H1 (cell line): ENCODE measurements at regions not wholly inside any gene's neighbourhood (a gene's known extent, or its start where the extent isn't known, plus 50 kb on each side); places are given as distances from the start of the nearest gene placed in this dataset.
A peak's percentile ranks its signal among the peaks of the same experiment; 100 is the strongest.

Source experiments
- CTCF ChIA-PET: fragments of 300-600 bp; sonication (Branson Sonifier 250); formaldehyde crosslinking; loops from one replicate; lab custom pipeline; 2021; ENCODE audit not compliant: partially characterized antibody; lab: Charles Lee
- POLR2A ChIA-PET: fragments of 300-600 bp; sonication (Branson Sonifier 250); formaldehyde crosslinking; loops from one replicate; lab custom pipeline; 2021; ENCODE audit warnings: inconsistent platforms; ENCODE audit not compliant: partially characterized antibody; lab: Charles Lee
- DNase-seq, 2 experiments: peaks; one replicate each; pipeline versions ENCODE4 v3.0.0 to v3.0.0-alpha.2; 2010 to 2022; ENCODE audit warnings: low spot score in 2 of 2, low read depth in 1 of 2, mixed read lengths in 1 of 2
- FAIRE-seq: peaks from 2 replicates; lab custom pipeline; 2011; peaks lifted over from hg19 to GRCh38; lab: Jason Lieb, UNC
- H2AFZ ChIP-seq: 2 replicates; pipeline ENCODE4 v1.8.1; 2012; ENCODE audit warnings: low read length, inconsistent platforms
- H2AK5ac ChIP-seq: 2 replicates; pipeline ENCODE4 v1.6.1; 2013; ENCODE audit warnings: low read depth, low read length
- H2BK120ac ChIP-seq: replicated peaks from 2 replicates; pipeline ENCODE3; 2013; ENCODE audit warnings: low read depth, low read length, inconsistent platforms
- H2BK12ac ChIP-seq: 2 replicates; pipeline ENCODE4 v1.6.1; 2013; ENCODE audit warnings: low read depth, low read length
- H2BK15ac ChIP-seq: 2 replicates; pipeline ENCODE4 v1.6.1; 2013; ENCODE audit warnings: low read length
- H2BK20ac ChIP-seq: 2 replicates; pipeline ENCODE4 v1.6.1; 2013; ENCODE audit warnings: low read length
- H2BK5ac ChIP-seq: 2 replicates; pipeline ENCODE4 v1.6.1; 2013; ENCODE audit warnings: low read depth, low read length
- H3K14ac ChIP-seq: 2 replicates; pipeline ENCODE4 v1.6.1; 2013; ENCODE audit warnings: inconsistent platforms; ENCODE audit not compliant: insufficient read length
- H3K18ac ChIP-seq: 2 replicates; pipeline ENCODE4 v1.6.1; 2013; ENCODE audit warnings: low read length; ENCODE audit errors: extremely low read depth
- H3K23ac ChIP-seq: 2 replicates; pipeline ENCODE4 v1.6.1; 2013; ENCODE audit warnings: inconsistent platforms; ENCODE audit not compliant: insufficient read length
- H3K23me2 ChIP-seq: 2 replicates; pipeline ENCODE4 v1.6.1; 2013; ENCODE audit warnings: low read depth, low read length
- H3K27ac ChIP-seq: 2 replicates; pipeline ENCODE4 v1.6.1; 2011; ENCODE audit warnings: low read depth, low read length, inconsistent platforms
- H3K27me3 ChIP-seq, 4 experiments: replicated peaks in 1 of 4; 1 replicate in 1 of 4; 2 replicates in 3 of 4; pipeline versions ENCODE4 v1.6.1 to v1.8.1; 2011 to 2013; ENCODE audit warnings: low read length in 3 of 4, mild to moderate bottlenecking in 3 of 4, inconsistent platforms in 2 of 4, mixed read lengths in 2 of 4, moderate library complexity in 1 of 4; ENCODE audit not compliant: control insufficient read depth in 3 of 4, insufficient read depth in 3 of 4; ENCODE audit errors: extremely low read depth in 1 of 4
- H3K36me3 ChIP-seq, 4 experiments: 2 replicates each; pipeline versions ENCODE4 v1.6.1 to v1.8.1; 2011 to 2013; ENCODE audit warnings: mild to moderate bottlenecking in 4 of 4, low read length in 3 of 4, moderate library complexity in 2 of 4, control low read depth in 1 of 4, inconsistent platforms in 1 of 4; ENCODE audit not compliant: insufficient read depth in 4 of 4, control insufficient read depth in 2 of 4
- H3K4ac ChIP-seq: replicated peaks from 2 replicates; pipeline ENCODE3; 2013; ENCODE audit warnings: low read length, low read depth, mixed read lengths, inconsistent platforms; ENCODE audit not compliant: insufficient read length
- H3K4me1 ChIP-seq, 4 experiments: replicated peaks in 1 of 4; 1 replicate in 1 of 4; 2 replicates in 3 of 4; pipeline versions ENCODE4 v1.6.1 to v1.8.1; 2011 to 2013; ENCODE audit warnings: low read length in 3 of 4, inconsistent platforms in 2 of 4, mixed read lengths in 1 of 4; ENCODE audit not compliant: insufficient read depth in 4 of 4, control insufficient read depth in 3 of 4
- H3K4me2 ChIP-seq, 2 experiments: 2 replicates each; pipeline versions ENCODE4 v1.6.1 to v1.8.1; 2011 to 2013; ENCODE audit warnings: low read depth in 2 of 2, low read length in 2 of 2, control low read depth in 1 of 2, inconsistent platforms in 1 of 2, mild to moderate bottlenecking in 1 of 2; ENCODE audit not compliant: insufficient read depth in 1 of 2
- H3K4me3 ChIP-seq, 4 experiments: fragments of 200-600, 300-600 bp in 1 of 4; sonication (generic), shearing (Covaris generic), sonication (Bioruptor Twin) in 1 of 4; 2 replicates each; pipeline versions ENCODE4 v1.5.1 to v1.8.1; 2011 to 2016; ENCODE audit warnings: low read length in 4 of 4, low read depth in 3 of 4, control low read depth in 2 of 4, inconsistent platforms in 2 of 4, mild to moderate bottlenecking in 2 of 4, mixed read lengths in 1 of 4, moderate library complexity in 1 of 4; ENCODE audit not compliant: insufficient read depth in 2 of 4; ENCODE audit errors: extremely low read depth in 1 of 4
- H3K56ac ChIP-seq: replicated peaks from 2 replicates; pipeline ENCODE3; 2013; ENCODE audit warnings: low read depth, mild to moderate bottlenecking, mixed read lengths, low read length, inconsistent platforms; ENCODE audit not compliant: insufficient read length
- H3K79me1 ChIP-seq: 2 replicates; pipeline ENCODE4 v1.6.1; 2013; ENCODE audit warnings: low read depth, low read length, control low read depth
- H3K79me2 ChIP-seq, 2 experiments: 2 replicates each; pipeline versions ENCODE4 v1.6.1 to v1.8.1; 2012 to 2013; ENCODE audit warnings: low read length in 2 of 2, mild to moderate bottlenecking in 2 of 2, inconsistent platforms in 1 of 2; ENCODE audit not compliant: insufficient read depth in 2 of 2, control insufficient read depth in 1 of 2
- H3K9ac ChIP-seq, 4 experiments: replicated peaks in 1 of 4; 1 replicate in 1 of 4; 2 replicates in 3 of 4; pipeline versions ENCODE4 v1.6.1 to v1.8.1; 2011 to 2013; ENCODE audit warnings: low read depth in 3 of 4, low read length in 3 of 4, control low read depth in 2 of 4, mild to moderate bottlenecking in 2 of 4, moderate library complexity in 2 of 4, inconsistent platforms in 1 of 4; ENCODE audit errors: extremely low read depth in 1 of 4
- H3K9me3 ChIP-seq, 2 experiments: 2 replicates each; pipeline versions ENCODE4 v1.6.1 to v1.8.1; 2012 to 2013; ENCODE audit warnings: mild to moderate bottlenecking in 2 of 2, moderate library complexity in 2 of 2, control low read depth in 1 of 2, inconsistent platforms in 1 of 2, low read depth in 1 of 2, low read length in 1 of 2, mixed read lengths in 1 of 2; ENCODE audit not compliant: insufficient read depth in 2 of 2
- H4K20me1 ChIP-seq, 2 experiments: replicated peaks in 1 of 2; 2 replicates each; pipeline versions ENCODE3 to v1.8.1; 2011 to 2013; ENCODE audit warnings: inconsistent platforms in 2 of 2, low read length in 2 of 2, mild to moderate bottlenecking in 1 of 2; ENCODE audit not compliant: insufficient read depth in 2 of 2, control insufficient read depth in 1 of 2
- H4K5ac ChIP-seq: 2 replicates; pipeline ENCODE4 v1.6.1; 2013; ENCODE audit warnings: low read length, low read depth, mixed read lengths, inconsistent platforms; ENCODE audit not compliant: insufficient read length
- H4K8ac ChIP-seq: 2 replicates; pipeline ENCODE4 v1.8.0; 2013; ENCODE audit warnings: mild to moderate bottlenecking, moderate library complexity, low read length, inconsistent platforms; ENCODE audit not compliant: insufficient read depth; ENCODE audit errors: extremely low read depth
- H4K91ac ChIP-seq: replicated peaks from 2 replicates; pipeline ENCODE3; 2013; ENCODE audit warnings: low read length, mixed read lengths, inconsistent platforms; ENCODE audit not compliant: insufficient read length
- ASH2L ChIP-seq: fragments of 200-600, 300-600 bp; sonication (generic); IDR thresholded peaks from one replicate; pipeline ENCODE4 v1.7.1; 2017; ENCODE audit warnings: low read length
- BCL11A ChIP-seq, 2 experiments: IDR thresholded peaks; one replicate each; pipeline ENCODE4 v1.6.1; 2011; ENCODE audit warnings: low read depth in 2 of 2, low read length in 2 of 2, mild to moderate bottlenecking in 2 of 2
- E2F6 ChIP-seq: IDR thresholded peaks from 2 replicates; pipeline ENCODE4 v1.6.1; 2012; ENCODE audit warnings: inconsistent platforms
- POLR2A ChIP-seq, 2 experiments: IDR thresholded peaks; 1 replicate in 1 of 2; 2 replicates in 1 of 2; pipeline ENCODE4 v1.6.1; 2011; ENCODE audit warnings: low read depth in 2 of 2, low read length in 2 of 2, mild to moderate bottlenecking in 2 of 2; ENCODE audit errors: control extremely low read depth in 1 of 2
- SP4 ChIP-seq: IDR thresholded peaks from 2 replicates; pipeline ENCODE4 v1.6.1; 2012; ENCODE audit warnings: low read length, inconsistent platforms
- SUZ12 ChIP-seq: fragments of 200-600 bp; sonication (generic); IDR thresholded peaks from 2 replicates; pipeline ENCODE4 v1.6.1; 2012; ENCODE audit warnings: mild to moderate bottlenecking, inconsistent platforms, low read length, moderate library complexity, mixed read lengths
- TBP ChIP-seq: IDR thresholded peaks from 2 replicates; pipeline ENCODE4 v1.6.1; 2011; ENCODE audit warnings: low read depth, low read length, improper control_type of control experiment
- WGBS, 2 experiments: shearing (Covaris generic) in 1 of 2; methylation state at CpG; one replicate each; pipeline versions ENCODE4 v1.1.6 to v1.1.7; 2013 to 2015; ENCODE audit warnings: low lambda C conversion rate in 2 of 2, mixed read lengths in 2 of 2, inconsistent platforms in 1 of 2, low coverage in 1 of 2, missing lambda C conversion rate in 1 of 2; ENCODE audit not compliant: insufficient replicate concordance in 2 of 2, insufficient coverage in 1 of 2, insufficient read length in 1 of 2; ENCODE audit errors: extremely low coverage in 1 of 2, missing lambda C conversion rate in 1 of 2; 5-methylcytosine and 5-hydroxymethylcytosine counted together

GRCh38 chr4:57187246-57187645 lies 77.1 kb upstream of the IGFBP7 start:
- TF ChIP-seq ASH2L (no peak), POLR2A (IDR thresholded peaks at IDR 0.05; ENCODE audit: control extremely low read depth in 1 of 2, low read depth in 2 of 2, low read length in 2 of 2) (no peak), SUZ12 (no peak), SP4 (no peak), TBP (no peak), BCL11A (IDR thresholded peaks at IDR 0.05; ENCODE audit: low read depth in 2 of 2, low read length in 2 of 2) (no peak), E2F6 (no peak)
- DNase-seq, result no peak
- ChIA-PET CTCF (no interaction called here), POLR2A (no interaction called here)
- WGBS, 2 experiments, result 52% methylated on average over 4 of the region's 4 CpGs; no CpG with 5 or more reads in 1 of the 2 experiments
- no peak overlapping the region for H2BK120ac ChIP-seq
- H3K9me3 ChIP-seq, result no peaks in the 10 kb centered on the region
- FAIRE-seq, result no peak
- H3K18ac ChIP-seq, result peak overlapping the region; percentile 1
- H3K79me2 ChIP-seq, result no peaks in the 10 kb centered on the region
- no peak overlapping the region for H3K27ac ChIP-seq
- no peaks in the 10 kb centered on the region for H4K20me1 ChIP-seq
- peak overlapping the region in 1 of 2 experiments; percentile 9; a peak in 1 of 4 replicates for H3K4me2 ChIP-seq
- H3K79me1 ChIP-seq, result no peaks in the 10 kb centered on the region
- no peaks in the 10 kb centered on the region for H3K36me3 ChIP-seq
- no peak overlapping the region for H3K4me3 ChIP-seq
- no peaks in the 10 kb centered on the region for H3K23me2 ChIP-seq
- H4K91ac ChIP-seq, result peak overlapping the region; percentile 45
- no peak overlapping the region for H2BK20ac ChIP-seq
- H2BK5ac ChIP-seq, result peak overlapping the region; percentile 77; the same call in 1 of the 2 replicates
- peaks cover 5 to 25% (median 11%) of the 10 kb centered on the region in 4 experiments; a peak in 4 of 7 replicates for H3K4me1 ChIP-seq
- no peak overlapping the region for H3K23ac ChIP-seq
- no peak overlapping the region for H3K9ac ChIP-seq
- H2BK12ac ChIP-seq, result no peak overlapping the region
- H2AK5ac ChIP-seq, result no peak overlapping the region
- H4K5ac ChIP-seq, result no peak overlapping the region
- H3K14ac ChIP-seq, result no peak overlapping the region
- no peak overlapping the region for H4K8ac ChIP-seq
- H2BK15ac ChIP-seq, result no peak overlapping the region
- no peak overlapping the region for H3K4ac ChIP-seq
- H3K56ac ChIP-seq, result no peak overlapping the region
- no peak overlapping the region for H2AFZ ChIP-seq
- H3K27me3 ChIP-seq, result peaks cover 0 to 3% (median under 1%) of the 10 kb centered on the region in 4 experiments; a peak in 3 of 7 replicates
